Kasumi-1 (cell line): ENCODE measurements at regions not wholly inside any gene's neighbourhood (a gene's known extent, or its start where the extent isn't known, plus 50 kb on each side); places are given as distances from the start of the nearest gene placed in this dataset.

ENCODE experiments used
- DNase-seq, 2 experiments: peaks; one replicate each; lab custom pipeline; 2025; lab: John Stamatoyannopoulos, UW

DNA sequence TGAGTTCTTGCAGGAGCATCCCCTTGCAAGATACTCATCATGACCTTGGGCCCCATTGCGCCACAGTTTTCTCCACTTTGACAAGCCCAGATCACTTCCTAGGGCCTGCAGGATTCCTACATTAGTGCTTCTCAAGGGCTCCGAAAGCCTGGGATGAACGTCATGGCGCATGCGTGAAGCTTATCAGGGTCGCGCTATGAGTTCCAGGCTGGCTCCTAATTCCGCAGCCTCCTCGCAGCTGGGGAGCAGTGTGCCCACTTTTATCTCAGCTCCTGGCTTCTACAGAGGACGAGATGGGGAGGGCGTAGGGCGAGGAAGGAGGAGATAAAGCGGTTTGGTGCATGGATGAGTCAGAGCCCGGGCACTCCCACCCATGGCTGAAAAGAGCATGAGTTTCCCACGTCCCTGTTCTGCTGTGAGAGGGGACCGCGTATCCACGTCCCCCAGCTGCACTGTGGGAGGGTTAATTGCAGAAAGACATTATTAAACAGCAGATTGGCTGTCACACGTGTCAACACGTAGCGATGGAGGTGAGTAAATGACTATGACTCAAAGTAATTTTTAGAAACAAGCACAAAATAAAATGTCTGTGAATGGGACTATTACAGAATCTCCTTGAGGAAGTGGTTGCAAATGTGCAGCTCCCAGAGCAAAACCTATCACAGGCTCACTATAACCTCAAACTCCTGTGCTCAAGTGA, 72.9 kb upstream of the DSP start:
- peak; percentile 83 to 88 for DNase-seq

DNA sequence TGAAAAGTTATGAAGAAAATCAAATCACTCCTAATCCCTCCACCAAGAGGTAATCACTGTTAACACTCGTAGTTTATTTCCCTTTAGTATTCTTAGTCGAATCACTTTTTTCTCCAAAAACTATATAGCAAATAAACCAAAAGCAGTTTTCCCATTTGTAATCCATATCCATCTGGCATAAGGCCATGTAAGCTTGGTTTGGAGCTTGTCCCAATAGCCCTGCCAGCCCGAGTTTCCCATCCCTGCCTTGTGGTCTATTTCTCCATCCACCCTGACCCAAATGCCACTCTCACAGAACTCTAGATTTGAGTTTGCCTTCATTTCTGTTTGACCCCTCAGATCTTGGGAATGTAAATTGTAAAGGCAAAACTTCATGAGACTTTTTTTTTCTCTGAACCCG, 71.8 kb upstream of the DSP start:
- no peak for DNase-seq

DNA sequence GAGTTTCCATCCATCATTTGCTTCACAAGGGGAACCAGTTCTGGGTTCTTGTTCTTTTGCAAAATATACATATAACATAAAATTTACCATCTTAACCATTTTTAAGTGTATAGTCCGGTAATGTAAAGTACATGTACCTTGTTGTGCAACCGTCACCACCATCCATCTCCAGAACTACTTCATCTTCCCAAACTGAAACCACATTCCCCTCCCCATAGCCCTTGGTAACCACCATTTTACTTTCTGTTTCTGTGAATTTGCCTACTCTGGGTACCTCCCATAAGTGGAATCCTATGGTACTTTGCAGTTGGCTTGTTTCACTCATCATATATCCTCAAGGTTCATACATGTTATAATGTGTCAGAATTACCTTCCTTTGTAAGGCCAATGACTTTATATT, 70.3 kb upstream of the DSP start:
- no peak for DNase-seq

DNA sequence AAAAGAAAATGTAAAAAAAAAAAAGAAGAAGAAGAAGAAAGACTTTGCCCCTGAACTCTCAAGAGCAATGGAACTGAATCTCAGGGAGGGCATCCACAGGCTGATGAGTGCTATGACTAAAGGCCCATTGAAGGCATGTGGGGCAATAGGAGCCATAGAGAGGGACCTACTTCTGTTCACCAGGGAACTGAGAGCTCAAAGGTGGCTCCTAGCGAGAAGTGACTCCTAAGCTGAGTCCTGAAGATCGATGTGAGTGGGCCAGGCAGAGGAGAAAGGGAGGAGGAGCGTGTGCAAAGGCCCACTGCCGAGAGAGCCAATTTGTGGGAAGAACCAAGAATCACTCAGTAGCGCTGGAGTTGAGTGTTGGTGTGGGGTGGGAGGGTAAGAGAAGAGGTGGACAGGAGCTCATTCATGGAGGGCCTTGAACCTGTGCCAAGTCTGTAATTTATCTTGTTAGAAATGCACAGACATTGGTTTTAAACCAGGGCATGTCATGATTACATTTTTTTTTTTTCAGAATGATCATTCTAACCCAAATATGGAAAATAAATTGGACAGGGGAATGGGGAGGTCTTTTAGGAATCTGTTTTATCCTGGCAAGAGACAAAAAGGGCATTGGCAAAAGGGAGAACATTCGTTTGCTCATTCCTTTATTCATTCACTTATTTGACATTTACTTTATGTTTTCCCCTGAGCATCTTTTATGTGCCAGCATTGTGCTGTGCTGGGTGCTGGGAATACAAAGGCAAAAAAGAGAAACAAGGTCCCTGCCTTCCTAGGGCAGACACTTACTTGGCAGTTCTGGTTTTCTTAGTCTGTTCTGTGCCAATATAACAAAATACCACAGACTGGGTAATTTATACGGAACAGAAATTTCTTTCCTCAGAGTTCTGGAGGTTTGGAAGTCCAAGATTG, 67.4 kb upstream of the DSP start:
- no peak for DNase-seq

DNA sequence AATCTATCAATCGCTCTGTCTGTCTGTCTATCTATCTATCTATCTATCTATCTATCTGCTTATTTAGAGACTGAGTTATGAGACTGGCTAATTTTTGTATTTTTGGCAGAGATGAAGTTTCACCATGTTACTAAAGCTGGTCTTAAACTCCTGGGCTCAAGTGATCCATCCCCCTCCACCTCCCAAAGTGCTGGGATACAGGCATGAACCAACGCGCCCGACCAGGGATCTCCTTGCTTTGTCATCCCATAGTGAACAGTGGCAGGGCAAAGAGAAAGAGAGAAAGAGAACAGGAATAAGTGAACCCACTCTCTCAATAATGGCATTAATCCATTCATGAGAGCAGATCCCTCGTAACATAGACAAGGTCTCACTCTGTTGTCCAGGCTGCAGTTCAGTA, 66.4 kb upstream of the DSP start:
- no peak for DNase-seq

DNA sequence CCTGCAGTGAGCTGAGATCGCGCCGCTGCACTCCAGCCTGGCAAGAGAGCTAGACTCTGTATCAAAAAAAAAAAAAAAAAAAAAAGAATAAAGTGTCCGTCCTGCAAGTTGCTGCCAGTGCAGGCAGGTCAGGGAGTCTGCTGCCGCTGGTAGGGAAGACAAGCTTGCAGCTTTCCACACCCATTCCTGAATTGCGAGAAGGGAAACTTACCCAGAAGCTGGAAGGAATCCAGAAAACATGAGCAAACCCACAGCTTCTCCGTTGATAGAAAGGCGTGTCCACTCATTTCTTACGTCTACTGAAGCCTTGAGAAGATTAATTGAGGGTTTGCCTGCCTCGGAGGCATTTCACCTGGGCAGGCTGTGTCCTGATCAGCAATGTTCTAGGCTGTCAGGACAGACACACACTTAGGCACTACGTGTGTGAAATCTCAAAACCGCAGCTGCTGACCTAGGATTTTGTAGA, 61.6 kb upstream of the DSP start:
- DNase-seq = no peak

DNA sequence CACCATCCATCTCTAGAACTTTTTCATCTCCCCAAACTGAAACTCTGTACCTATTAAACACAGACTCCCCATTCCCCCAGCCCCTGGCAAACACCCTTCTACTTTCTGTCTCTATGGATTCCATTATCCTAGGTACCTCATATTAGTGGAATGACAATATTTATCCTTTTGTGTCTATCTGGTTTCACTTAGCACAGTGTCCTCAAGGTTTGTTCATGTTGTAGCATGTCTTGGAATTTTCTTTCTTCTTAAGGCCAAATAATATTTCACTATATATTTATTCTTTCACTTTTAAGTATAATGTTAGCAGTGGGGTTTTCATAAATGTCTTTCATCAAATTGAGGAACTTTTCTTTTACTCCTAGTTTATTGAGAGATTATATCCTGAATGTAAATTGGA, 56.8 kb upstream of the DSP start:
- no peak for DNase-seq

DNA sequence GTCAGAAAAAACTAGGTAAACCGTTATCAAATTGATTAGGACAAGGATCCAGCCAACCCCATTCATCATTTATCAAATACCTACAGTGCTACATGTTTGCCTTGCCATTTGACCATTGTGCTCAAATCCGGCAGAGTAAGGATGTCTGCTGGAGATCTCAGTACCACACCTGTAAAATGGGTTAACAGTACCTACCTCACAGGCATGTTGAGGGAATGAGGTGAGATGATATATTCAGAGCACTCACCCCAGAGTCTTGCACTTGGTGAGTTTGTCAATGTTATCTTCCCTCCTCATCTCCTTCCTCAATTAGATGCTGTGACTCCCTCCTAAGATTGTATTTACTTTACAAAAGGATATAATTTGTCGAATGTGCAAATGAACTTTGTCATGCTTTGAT, 54.5 kb upstream of the DSP start:
- no peak for DNase-seq

DNA sequence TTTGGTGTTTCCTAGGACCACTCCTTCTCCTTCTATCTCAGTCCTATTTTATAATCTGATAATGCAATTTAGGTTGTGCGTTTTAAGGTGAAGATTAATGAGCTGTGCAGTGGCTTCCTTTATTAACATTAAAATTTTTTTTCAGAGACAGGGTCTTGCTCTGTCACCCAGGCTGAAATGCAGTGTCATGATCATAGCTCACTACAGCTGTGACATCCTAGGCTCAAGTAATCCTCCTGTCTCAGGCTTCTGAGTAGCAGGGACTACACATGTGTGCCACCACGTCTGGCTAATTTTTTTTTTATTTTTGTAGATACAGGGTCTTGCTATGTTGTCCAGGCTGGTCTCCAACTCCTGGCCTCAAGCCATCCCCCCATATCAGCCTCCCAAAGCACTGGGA, 53.0 kb upstream of the DSP start:
- DNase-seq = no peak

DNA sequence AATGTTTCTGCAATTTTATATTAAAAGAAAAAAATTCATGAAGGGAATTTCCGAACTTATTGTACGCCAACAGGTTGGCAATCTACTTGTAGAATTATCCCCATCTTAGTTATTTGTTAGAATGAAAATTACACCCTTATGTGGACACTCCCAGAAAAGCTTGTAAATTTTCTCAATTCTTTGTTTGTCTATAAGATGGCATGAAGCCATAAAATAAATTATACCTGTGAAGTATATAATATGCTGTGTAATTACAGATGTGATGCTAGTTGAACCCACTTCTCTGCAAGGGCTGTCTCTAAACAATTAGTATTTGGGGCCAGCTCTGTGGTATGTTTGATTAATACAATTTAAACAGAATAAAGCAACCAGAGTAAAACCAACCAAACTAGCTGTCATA, 52.1 kb upstream of the DSP start:
- DNase-seq = no peak
